B cell (primary cell): ENCODE measurements at regions not wholly inside any gene's neighbourhood (a gene's known extent, or its start where the extent isn't known, plus 50 kb on each side); places are given as distances from the start of the nearest gene placed in this dataset.

ENCODE experiments used
- ATAC-seq: fragments of 200-7000 bp; cut with Tn5 transposase; one replicate; pipeline ENCODE4 v1.10.0; 2021; ENCODE audit warnings: low read depth, mild to moderate bottlenecking, moderate number of reproducible peaks, moderate library complexity
- CTCF ChIA-PET: fragments of 350-600 bp; sonication (Branson Sonifier 250); formaldehyde crosslinking; loops from one replicate; lab custom pipeline; 2021; ENCODE audit warnings: antibody characterized with exemption, inconsistent platforms; lab: Charles Lee
- POLR2A ChIA-PET: fragments of 350-600 bp; sonication (Branson Sonifier 250); formaldehyde crosslinking; loops from one replicate; lab custom pipeline; 2021; ENCODE audit warnings: antibody characterized with exemption; lab: Charles Lee
- DNase-seq: peaks from one replicate; pipeline ENCODE4 v3.0.0; 2013
- H2AFZ ChIP-seq: 2 replicates; pipeline ENCODE4 v1.6.1; 2012; ENCODE audit warnings: mild to moderate bottlenecking, low read depth, low read length; ENCODE audit not compliant: insufficient read depth, poor library complexity, severe bottlenecking
- H3K27ac ChIP-seq, 2 donors: 1 replicate in 1 of 2; 2 replicates in 1 of 2; pipeline ENCODE4 v1.5.1; 2012 to 2013; ENCODE audit warnings: low read length in 2 of 2, mild to moderate bottlenecking in 2 of 2, moderate library complexity in 1 of 2
- H3K27me3 ChIP-seq, 4 experiments: fragments of 200-600 bp in 1 of 4; sonication (generic) in 1 of 4; replicated peaks in 1 of 4; 1 replicate in 2 of 4; 2 replicates in 2 of 4; pipeline versions ENCODE4 v1.6.1 to v1.7.0; 2013 to 2016; ENCODE audit warnings: low read length in 3 of 4, mild to moderate bottlenecking in 2 of 4, mixed read lengths in 1 of 4, moderate library complexity in 1 of 4; ENCODE audit not compliant: insufficient read depth in 4 of 4, control insufficient read depth in 3 of 4; ENCODE audit errors: control extremely low read depth in 1 of 4
- H3K36me3 ChIP-seq, 2 experiments: replicated peaks in 1 of 2; 1 replicate in 1 of 2; 2 replicates in 1 of 2; pipeline versions ENCODE4 v1.6.1 to v1.7.1; 2013; ENCODE audit warnings: low read length in 1 of 2; ENCODE audit not compliant: insufficient read depth in 2 of 2, control insufficient read depth in 1 of 2; ENCODE audit errors: control extremely low read depth in 1 of 2, extremely low read depth in 1 of 2
- H3K4me1 ChIP-seq, 2 donors: fragments of 200-600 bp in 1 of 2; sonication (generic) in 1 of 2; 1 replicate in 1 of 2; 2 replicates in 1 of 2; pipeline versions ENCODE4 v1.5.1 to v1.6.1; 2013 to 2017; ENCODE audit warnings: low read length in 2 of 2; ENCODE audit not compliant: control insufficient read depth in 2 of 2, insufficient read depth in 2 of 2
- H3K4me2 ChIP-seq: replicated peaks from 2 replicates; pipeline ENCODE3; 2012; ENCODE audit warnings: mild to moderate bottlenecking, low read depth, low read length; ENCODE audit not compliant: poor library complexity, severe bottlenecking
- H3K4me3 ChIP-seq, 5 experiments: fragments of 200-600 bp in 1 of 5; sonication (generic) in 1 of 5; 1 replicate in 3 of 5; 2 replicates in 2 of 5; pipeline versions ENCODE4 v1.5.1 to v1.7.0; 2011 to 2016; ENCODE audit warnings: low read length in 4 of 5, mild to moderate bottlenecking in 4 of 5, low read depth in 2 of 5, control low read depth in 1 of 5, moderate library complexity in 1 of 5; ENCODE audit not compliant: insufficient read depth in 1 of 5; ENCODE audit errors: control extremely low read depth in 1 of 5, extremely low read depth in 1 of 5
- H3K79me2 ChIP-seq: fragments of 200-600 bp; sonication (generic); one replicate; pipeline ENCODE4 v1.6.0; 2016; ENCODE audit warnings: low read length; ENCODE audit not compliant: control insufficient read depth, insufficient read depth
- H3K9ac ChIP-seq: fragments of 200-600 bp; sonication (generic); 2 replicates; pipeline ENCODE4 v1.6.1; 2017; ENCODE audit warnings: mild to moderate bottlenecking, low read length, moderate library complexity
- H3K9me3 ChIP-seq, 3 donors: one replicate each; pipeline versions ENCODE4 v1.6.1 to v1.7.1; 2013; ENCODE audit warnings: low read length in 2 of 3; ENCODE audit not compliant: control insufficient read depth in 2 of 3, insufficient read depth in 1 of 3; ENCODE audit errors: control extremely low read depth in 1 of 3
- H4K20me1 ChIP-seq: 2 replicates; pipeline ENCODE4 v1.6.0; 2012; ENCODE audit warnings: mild to moderate bottlenecking, low read length; ENCODE audit not compliant: insufficient read depth, control insufficient read depth, poor library complexity, severe bottlenecking
- H3K27ac Mint-ChIP-seq: one replicate; pipeline ENCODE4 v1.8.0; 2021; ENCODE audit warnings: mixed read lengths
- H3K27me3 Mint-ChIP-seq: one replicate; pipeline ENCODE4 v1.8.0; 2021; ENCODE audit warnings: mixed read lengths
- H3K4me1 Mint-ChIP-seq: one replicate; pipeline ENCODE4 v1.8.0; 2021; ENCODE audit warnings: mixed read lengths
- H3K4me3 Mint-ChIP-seq: one replicate; pipeline ENCODE4 v1.8.0; 2021; ENCODE audit warnings: mixed read lengths
- H3K9me3 Mint-ChIP-seq: one replicate; pipeline ENCODE4 v1.8.0; 2022; ENCODE audit warnings: mixed read lengths; ENCODE audit not compliant: insufficient read depth
- CTCF ChIP-seq: fragments of 200-600 bp; IDR thresholded peaks from one replicate; pipeline ENCODE4 v1.8.0; 2022; ENCODE audit warnings: antibody characterized with exemption, mild to moderate bottlenecking
- EZH2 ChIP-seq: IDR thresholded peaks from 2 replicates; pipeline ENCODE4 v1.6.1; 2012; ENCODE audit warnings: borderline replicate concordance, low read depth, mild to moderate bottlenecking, moderate library complexity, low read length; ENCODE audit not compliant: insufficient read depth, poor library complexity, severe bottlenecking
- WGBS: methylation state at CpG from one replicate; pipeline ENCODE4 v1.1.5; 2013; ENCODE audit warnings: missing lambda C conversion rate; ENCODE audit not compliant: insufficient coverage; 5-methylcytosine and 5-hydroxymethylcytosine counted together
- intact Hi-C: fragments of 100-400 bp; cut with micrococcal nuclease; formaldehyde crosslinking; loops from one replicate; pipeline ENCODE4 v1.10.0; 2022

- TF ChIP-seq EZH2, result no peak
- TF ChIP-seq CTCF, result no peak
- POLR2A ChIA-PET, result interaction anchor here (1.1 kb wide), 1 partner anchor 11 kb away, joined by 6 read pairs; no protein-coding TSS in a partner anchor
- Histone ChIP-seq H3K4me1 (peaks cover 19 to 21% of the 10 kb centered on the region in 2 donors), H3K9ac (no peak overlapping the region), H3K4me3 (no peak overlapping the region), H4K20me1 (no peaks in the 10 kb centered on the region), H3K4me2 (no peak overlapping the region), H2AFZ (peak overlapping the region; percentile 3), H3K9me3 (peaks cover 0 to 3% (median 0%) of the 10 kb centered on the region in 3 donors), H3K79me2 (no peaks in the 10 kb centered on the region), H3K36me3 (no peaks in the 10 kb centered on the region), H3K27me3 (no peaks in the 10 kb centered on the region), H3K27ac (no peak overlapping the region)
- DNase-seq (no peak), ATAC-seq (no peak)
- Mint-ChIP-seq H3K9me3 (no peaks in the 10 kb centered on the region), H3K27me3 (no peaks in the 10 kb centered on the region), H3K27ac (no peak overlapping the region), H3K4me1 (peaks cover 41% of the 10 kb centered on the region), H3K4me3 (no peak overlapping the region)
- intact Hi-C loops, result no loop called here
- WGBS, result no CpG with 5 or more reads among the region's 1 CpG
- CTCF ChIA-PET, result interaction anchor here (0.8 to 1.4 kb wide), 3 partner anchors 10 to 27 kb away, joined by 3 read pairs; no protein-coding TSS in a partner anchor
These were observed 186.6 kb upstream of the PLEKHG7 start for GRCh38 chr12:92516277-92516600.

DNA sequence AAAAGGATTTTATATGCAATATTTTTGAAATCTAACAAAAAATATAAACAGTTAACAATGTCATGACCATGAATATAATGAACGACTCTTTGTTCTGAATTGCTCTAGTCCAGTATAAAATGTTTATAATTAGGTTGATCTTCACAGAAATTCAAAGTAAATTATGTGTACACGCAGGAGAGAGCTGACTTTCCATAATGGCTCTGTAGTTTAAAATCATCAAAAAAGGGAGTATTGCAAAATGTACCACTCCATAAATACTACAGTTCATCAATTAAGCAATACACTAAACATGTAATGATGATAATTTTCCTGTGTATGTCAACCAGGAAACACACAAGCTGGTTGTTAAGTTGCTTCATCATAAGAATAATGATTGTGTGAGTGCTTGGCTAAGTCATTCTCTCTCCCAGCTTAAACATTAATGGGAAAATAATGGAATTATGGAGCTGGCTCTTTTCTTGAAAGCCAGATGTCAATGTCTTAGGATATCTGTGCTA is 189.5 kb upstream of the PLEKHG7 start:
- ATAC-seq, result no peak
- no peak overlapping the region for H3K4me3 ChIP-seq
- H3K9me3 ChIP-seq, result peaks cover 0 to 4% (median 0%) of the 10 kb centered on the region in 3 donors
- Mint-ChIP-seq H3K27me3 (no peaks in the 10 kb centered on the region), H3K27ac (no peak overlapping the region), H3K9me3 (no peaks in the 10 kb centered on the region), H3K4me3 (no peak overlapping the region), H3K4me1 (peaks cover 26% of the 10 kb centered on the region)
- POLR2A ChIA-PET, result interaction anchor here (0.7 kb wide), 1 partner anchor 17 kb away, joined by 4 read pairs; no protein-coding TSS in a partner anchor
- no peak overlapping the region for H3K27ac ChIP-seq
- H3K79me2 ChIP-seq, result peaks cover 5% of the 10 kb centered on the region
- CTCF ChIA-PET, result interaction anchor here (1.1 to 1.5 kb wide), 6 partner anchors 10 to 38 kb away, joined by 3 to 4 read pairs (median 3); no protein-coding TSS in a partner anchor
- H3K4me1 ChIP-seq, result peaks cover 0 to 6% of the 10 kb centered on the region in 2 donors
- no peak overlapping the region for H3K9ac ChIP-seq
- intact Hi-C loops, result no loop called here
- H3K36me3 ChIP-seq, result no peaks in the 10 kb centered on the region
- H2AFZ ChIP-seq, result no peak overlapping the region
- H3K4me2 ChIP-seq, result no peak overlapping the region
- no peaks in the 10 kb centered on the region for H4K20me1 ChIP-seq
- no CpG with 5 or more reads among the region's 2 CpGs for WGBS
- no peak for TF ChIP-seq EZH2
- TF ChIP-seq CTCF, result no peak
- no peaks in the 10 kb centered on the region for H3K27me3 ChIP-seq
- DNase-seq, result no peak
